Adipocyte (in vitro differentiated cells): ENCODE measurements at regions not wholly inside any gene's neighbourhood (a gene's known extent, or its start where the extent isn't known, plus 50 kb on each side); places are given as distances from the start of the nearest gene placed in this dataset.
A peak's percentile ranks its signal among the peaks of the same experiment; 100 is the strongest.
"Not testable (repeated sequence)": the region's sequence is repeated elsewhere in the genome, so short reads cannot be mapped to it uniquely, and the experiment has no call there.

Experiments used
- DNase-seq: peaks from one replicate; pipeline ENCODE4 v3.0.0-alpha.2; 2015; ENCODE audit warnings: low read depth
- H3K27me3 ChIP-seq: replicated peaks from 2 replicates; pipeline ENCODE4 v1.7.0; 2013; ENCODE audit warnings: mild to moderate bottlenecking, low read length, moderate library complexity; ENCODE audit not compliant: control insufficient read depth, insufficient read depth
- H3K36me3 ChIP-seq: 2 replicates; pipeline ENCODE4 v1.7.0; 2013; ENCODE audit warnings: low read length, mild to moderate bottlenecking, moderate library complexity; ENCODE audit not compliant: control insufficient read depth, insufficient read depth, severe bottlenecking
- H3K4me1 ChIP-seq: 2 replicates; pipeline ENCODE4 v1.7.0; 2013; ENCODE audit warnings: mild to moderate bottlenecking, low read length, moderate library complexity; ENCODE audit not compliant: control insufficient read depth, insufficient read depth
- H3K4me3 ChIP-seq: 2 replicates; pipeline ENCODE4 v1.7.0; 2013; ENCODE audit warnings: mild to moderate bottlenecking, low read length, moderate library complexity
- H3K9ac ChIP-seq: 2 replicates; pipeline ENCODE4 v1.7.0; 2013; ENCODE audit warnings: mild to moderate bottlenecking, low read length, moderate library complexity
- H3K9me3 ChIP-seq: 2 replicates; pipeline ENCODE4 v1.7.0; 2013; ENCODE audit warnings: mild to moderate bottlenecking, low read length, moderate library complexity; ENCODE audit not compliant: control insufficient read depth

DNA sequence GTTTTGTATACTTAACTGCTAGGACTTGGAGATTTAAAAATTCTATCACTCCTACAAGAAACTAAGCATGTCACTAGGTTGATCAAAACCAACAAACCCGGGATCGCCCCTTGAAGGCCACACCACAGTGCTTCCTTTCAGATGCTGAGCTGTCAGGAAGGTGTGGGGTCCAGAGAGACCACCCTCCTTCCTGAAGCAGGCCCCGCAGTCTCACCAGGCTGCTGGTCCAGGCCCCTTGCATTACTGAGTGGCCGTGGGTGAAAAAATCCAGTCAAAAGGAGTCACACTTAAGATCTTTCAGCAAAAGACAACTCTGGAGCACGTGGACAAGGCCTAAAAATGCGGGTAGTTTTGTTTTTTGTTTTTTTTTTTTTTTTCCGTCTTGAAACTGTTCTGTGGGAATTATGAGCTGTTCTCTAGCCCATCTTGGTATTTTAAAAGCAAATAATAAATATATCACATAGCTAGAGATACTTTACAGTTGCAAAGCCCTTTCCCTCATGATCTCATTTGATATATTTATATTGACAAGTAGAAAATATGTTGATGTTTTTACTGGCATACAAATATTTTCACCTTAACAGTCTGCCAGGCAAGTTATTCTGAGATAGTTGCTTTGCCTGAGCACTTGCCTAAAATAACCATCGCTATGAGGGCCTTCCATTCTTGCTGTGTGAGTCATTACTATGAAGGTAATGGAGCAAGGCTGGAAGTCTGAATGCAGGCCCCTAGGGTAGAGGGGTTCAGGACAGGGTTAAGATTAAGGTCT lies 73.1 kb upstream of the EDEM3 start:
- Histone ChIP-seq H3K4me3 (no peak overlapping the region), H3K27me3 (no peaks in the 10 kb centered on the region), H3K36me3 (peaks cover 10% of the 10 kb centered on the region), H3K9ac (no peak overlapping the region), H3K4me1 (peaks cover 24% of the 10 kb centered on the region), H3K9me3 (no peaks in the 10 kb centered on the region)
- peak; percentile 78 for DNase-seq

DNA sequence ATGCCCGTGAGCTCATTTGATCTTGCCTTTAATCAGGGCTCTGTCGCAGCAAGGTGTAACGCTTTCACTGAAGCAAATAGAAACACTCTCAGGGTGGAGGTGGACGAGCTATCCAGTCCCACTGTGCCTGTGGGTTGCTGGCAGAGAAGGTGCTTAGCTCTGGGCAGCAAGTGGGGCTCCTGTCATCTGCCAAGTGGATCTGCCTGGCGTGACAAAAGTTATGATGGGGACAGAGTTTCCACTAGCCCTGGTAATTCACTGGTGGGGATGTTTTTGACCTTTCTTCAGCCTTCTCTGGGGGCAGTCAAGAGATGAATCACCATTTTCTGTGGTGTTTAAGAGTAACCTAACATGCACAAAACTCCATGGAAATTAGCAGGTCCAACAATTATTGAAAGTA lies 71.3 kb upstream of the EDEM3 start:
- Histone ChIP-seq H3K9me3 (no peaks in the 10 kb centered on the region), H3K4me3 (no peak overlapping the region), H3K36me3 (peaks cover 19% of the 10 kb centered on the region), H3K27me3 (no peaks in the 10 kb centered on the region), H3K9ac (no peak overlapping the region), H3K4me1 (peaks cover 24% of the 10 kb centered on the region)
- DNase-seq: no peak

DNA sequence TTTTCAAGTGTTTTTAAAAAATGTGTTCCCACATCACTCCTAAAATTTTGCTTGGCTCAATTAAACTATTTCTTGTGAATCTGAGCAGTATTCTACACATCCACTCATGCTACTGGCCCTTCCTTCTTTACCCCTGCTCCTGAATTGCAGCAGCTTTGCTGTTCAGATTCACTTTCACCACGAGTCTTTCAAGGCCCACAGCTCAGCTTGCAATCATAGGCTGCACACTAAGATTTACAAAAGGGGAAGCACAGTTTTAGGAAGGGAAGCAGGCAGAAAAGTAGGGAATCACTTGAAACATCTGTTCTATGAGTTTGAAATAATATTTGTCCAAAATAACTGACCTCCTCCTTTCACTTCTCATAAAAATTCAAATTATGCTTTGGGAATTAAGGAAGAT lies 70.9 kb upstream of the EDEM3 start:
- H3K4me3 ChIP-seq: no peak overlapping the region
- H3K36me3 ChIP-seq: peaks cover 19% of the 10 kb centered on the region
- DNase-seq: no peak
- no peaks in the 10 kb centered on the region for H3K27me3 ChIP-seq
- H3K9ac ChIP-seq: no peak overlapping the region
- no peaks in the 10 kb centered on the region for H3K9me3 ChIP-seq
- peaks cover 24% of the 10 kb centered on the region for H3K4me1 ChIP-seq

DNA sequence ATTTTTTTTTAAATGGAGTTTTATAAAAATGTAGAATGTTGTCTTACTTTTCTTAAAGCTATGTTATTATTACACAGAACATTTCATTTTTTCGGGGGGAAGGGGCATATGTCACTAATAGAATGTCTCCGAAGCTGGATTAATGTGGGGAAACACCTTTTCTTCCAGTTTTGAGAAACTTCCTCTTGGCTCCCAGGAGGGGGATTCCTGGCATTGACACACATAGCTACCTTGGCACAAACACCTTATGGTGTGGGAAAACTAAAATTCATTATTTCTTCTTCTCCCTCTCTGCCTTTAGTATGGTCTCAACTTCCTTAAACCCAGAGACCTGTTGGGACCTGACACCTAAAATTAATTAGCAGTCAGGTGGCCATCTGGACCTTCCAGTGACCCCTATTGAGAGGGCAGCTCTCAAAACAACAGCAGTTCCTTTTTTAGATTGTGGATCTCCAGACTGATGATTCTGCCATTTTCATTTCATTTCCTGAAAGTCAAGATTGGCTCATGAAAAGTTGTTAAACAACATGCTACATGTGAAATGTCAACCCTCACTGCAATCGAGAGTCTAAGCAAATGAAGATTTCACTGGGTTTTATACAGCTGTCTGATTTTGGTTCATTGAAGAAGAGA lies 70.1 kb upstream of the EDEM3 start:
- Histone ChIP-seq H3K36me3 (peaks cover 24% of the 10 kb centered on the region), H3K4me3 (no peak overlapping the region), H3K9ac (no peak overlapping the region), H3K27me3 (no peaks in the 10 kb centered on the region), H3K4me1 (peaks cover 24% of the 10 kb centered on the region), H3K9me3 (no peaks in the 10 kb centered on the region)
- no peak for DNase-seq

DNA sequence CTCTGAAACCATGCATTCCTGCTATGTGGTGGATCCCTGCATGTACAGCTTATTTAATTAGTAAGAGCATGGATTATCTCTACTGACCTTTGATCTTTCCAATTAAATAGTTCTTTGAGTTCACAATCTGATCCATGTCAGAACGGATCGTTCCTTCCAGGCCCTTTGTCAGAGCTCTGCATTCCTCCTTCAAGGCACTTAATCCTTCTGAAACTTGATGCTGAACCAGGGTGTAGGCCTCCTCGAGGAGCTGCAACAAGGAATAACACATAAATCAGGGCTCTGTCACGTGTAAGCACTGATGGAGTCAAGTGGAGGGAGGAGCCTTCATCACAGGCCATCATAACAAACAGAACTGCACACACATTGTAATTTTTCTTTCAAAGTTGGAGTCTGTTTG lies 68.4 kb upstream of the EDEM3 start:
- DNase-seq: peak; percentile 50
- no peak overlapping the region for H3K9ac ChIP-seq
- peaks cover 24% of the 10 kb centered on the region for H3K4me1 ChIP-seq

DNA sequence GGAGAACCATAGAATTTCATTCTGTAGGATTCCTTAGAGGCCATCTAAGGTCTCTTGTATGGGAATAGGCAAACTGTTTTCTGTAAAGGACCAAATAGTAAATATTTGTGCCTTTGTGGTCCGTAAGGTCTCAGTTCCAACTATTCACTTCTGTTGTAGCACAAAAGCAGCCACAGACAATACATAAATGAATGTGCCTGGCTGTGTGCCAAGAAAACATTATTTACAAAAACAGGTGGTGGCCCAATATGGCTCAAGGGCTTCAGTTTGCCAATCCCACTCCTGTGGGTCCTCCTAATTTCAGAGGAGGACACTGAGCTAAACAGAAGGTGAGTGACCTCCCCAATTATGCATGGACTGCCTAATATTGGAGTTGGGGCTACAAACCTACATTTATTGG lies 67.6 kb upstream of the EDEM3 start:
- no peak for DNase-seq
- H3K27me3 ChIP-seq: no peaks in the 10 kb centered on the region

More for the DNA sequence above, 68.4 kb upstream of the EDEM3 start:
- Histone ChIP-seq H3K36me3 (peaks cover 29% of the 10 kb centered on the region), H3K27me3 (no peaks in the 10 kb centered on the region), H3K4me3 (no peak overlapping the region), H3K9me3 (no peaks in the 10 kb centered on the region)

DNA sequence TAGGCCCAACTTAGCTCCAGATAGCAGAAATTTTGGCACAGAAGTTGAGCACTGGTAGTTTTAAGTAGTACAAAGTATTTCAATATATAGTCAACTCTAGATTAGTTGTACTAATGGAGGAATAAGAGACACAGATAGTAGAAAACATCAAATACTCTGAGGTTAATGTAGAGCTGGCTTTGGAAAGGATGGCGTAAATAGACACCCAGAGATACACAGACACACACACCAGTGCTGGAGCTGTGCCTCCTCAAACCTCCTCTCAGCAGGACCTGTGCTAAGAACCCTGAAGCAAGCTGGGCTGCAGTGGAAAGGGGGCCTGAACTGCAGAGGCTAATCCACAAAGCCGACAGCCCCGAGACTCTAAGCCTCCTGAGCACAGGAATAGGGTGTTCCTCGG lies 67.0 kb upstream of the EDEM3 start:
- peaks cover 12% of the 10 kb centered on the region for H3K4me1 ChIP-seq
- H3K9me3 ChIP-seq: no peaks in the 10 kb centered on the region
- H3K36me3 ChIP-seq: peaks cover 29% of the 10 kb centered on the region
- no peak overlapping the region for H3K9ac ChIP-seq
- no peak overlapping the region for H3K4me3 ChIP-seq
- H3K27me3 ChIP-seq: no peaks in the 10 kb centered on the region
- DNase-seq: no peak

More for the DNA sequence above, 67.6 kb upstream of the EDEM3 start:
- no peak overlapping the region for H3K9ac ChIP-seq
- H3K4me1 ChIP-seq: peaks cover 16% of the 10 kb centered on the region
- H3K36me3 ChIP-seq: peaks cover 29% of the 10 kb centered on the region
- H3K9me3 ChIP-seq: no peaks in the 10 kb centered on the region
- no peak overlapping the region for H3K4me3 ChIP-seq

DNA sequence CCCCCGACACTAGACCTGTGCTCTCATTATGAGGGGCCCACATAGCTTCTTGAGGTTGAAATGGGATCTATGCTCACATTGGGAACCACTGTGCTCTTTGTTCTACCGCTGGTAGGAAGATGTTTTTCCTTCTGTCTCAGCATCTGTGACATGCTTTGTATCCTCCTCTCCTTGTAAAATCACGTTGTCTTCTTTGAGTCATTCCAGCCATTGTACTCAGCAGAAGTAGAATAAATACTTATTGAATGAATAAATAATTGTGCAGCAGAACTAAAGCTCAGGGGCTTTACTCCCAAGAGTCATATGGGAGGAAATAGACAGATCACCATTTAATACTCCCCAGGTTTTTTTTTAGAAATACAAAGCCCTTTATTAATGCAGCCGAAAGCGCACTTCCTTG lies 66.3 kb upstream of the EDEM3 start:
- H3K27me3 ChIP-seq: no peaks in the 10 kb centered on the region

DNA sequence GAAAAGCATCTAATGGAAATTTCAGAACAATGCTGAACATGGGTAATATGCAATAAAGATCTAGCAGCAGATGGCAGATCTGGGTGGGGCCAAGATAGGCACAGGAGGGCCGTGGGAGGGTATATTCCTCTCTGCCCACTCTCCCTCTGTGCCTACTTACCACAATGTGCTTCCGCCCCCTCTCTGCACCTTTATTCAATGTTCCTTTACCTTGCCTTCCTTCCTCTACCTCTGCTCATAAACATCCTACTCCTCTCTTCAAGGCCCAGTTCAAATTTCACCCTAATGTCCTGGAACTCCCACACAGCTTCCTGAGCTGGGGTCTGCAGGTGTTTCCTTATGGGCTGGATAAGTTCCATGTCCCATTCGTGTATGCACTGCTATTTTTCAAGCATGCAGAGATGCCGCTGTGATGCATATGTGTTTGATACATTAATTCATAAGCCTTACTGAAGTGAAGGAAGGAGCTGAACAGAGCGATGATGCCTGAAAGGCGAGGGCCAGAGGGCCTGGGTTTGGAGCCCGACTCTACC lies 65.6 kb upstream of the EDEM3 start:
- Histone ChIP-seq H3K27me3 (no peaks in the 10 kb centered on the region), H3K4me1 (no peaks in the 10 kb centered on the region), H3K4me3 (no peak overlapping the region), H3K9ac (no peak overlapping the region), H3K36me3 (peaks cover 29% of the 10 kb centered on the region), H3K9me3 (no peaks in the 10 kb centered on the region)
- DNase-seq: no peak

More for the DNA sequence above, 66.3 kb upstream of the EDEM3 start:
- Histone ChIP-seq H3K4me1 (peaks cover 5% of the 10 kb centered on the region), H3K4me3 (no peak overlapping the region), H3K9me3 (no peaks in the 10 kb centered on the region), H3K9ac (no peak overlapping the region), H3K36me3 (peaks cover 29% of the 10 kb centered on the region)
- no peak for DNase-seq

DNA sequence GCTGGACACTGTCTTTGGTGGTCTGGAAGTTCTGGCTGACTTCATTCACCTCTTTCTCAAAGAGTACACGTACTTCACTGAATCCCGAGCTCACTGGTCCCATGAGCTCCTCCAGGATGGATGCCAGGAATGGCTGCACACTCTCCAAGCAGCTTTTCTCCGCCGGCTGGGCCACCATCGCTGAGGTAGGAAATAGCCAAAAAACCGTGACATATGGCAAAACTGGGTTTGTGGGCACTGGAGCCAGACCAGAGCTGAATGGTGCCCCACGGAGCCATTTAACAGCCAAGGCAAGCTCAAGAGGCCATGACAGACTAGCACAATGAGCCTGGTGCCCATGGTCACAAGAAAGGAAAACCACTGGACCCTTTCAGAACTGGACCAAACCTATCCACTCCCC lies 64.0 kb upstream of the EDEM3 start:
- Histone ChIP-seq H3K9me3 (peaks cover 4% of the 10 kb centered on the region), H3K36me3 (peaks cover 29% of the 10 kb centered on the region), H3K4me1 (no peaks in the 10 kb centered on the region), H3K4me3 (no peak overlapping the region), H3K27me3 (no peaks in the 10 kb centered on the region), H3K9ac (no peak overlapping the region)
- DNase-seq: no peak

DNA sequence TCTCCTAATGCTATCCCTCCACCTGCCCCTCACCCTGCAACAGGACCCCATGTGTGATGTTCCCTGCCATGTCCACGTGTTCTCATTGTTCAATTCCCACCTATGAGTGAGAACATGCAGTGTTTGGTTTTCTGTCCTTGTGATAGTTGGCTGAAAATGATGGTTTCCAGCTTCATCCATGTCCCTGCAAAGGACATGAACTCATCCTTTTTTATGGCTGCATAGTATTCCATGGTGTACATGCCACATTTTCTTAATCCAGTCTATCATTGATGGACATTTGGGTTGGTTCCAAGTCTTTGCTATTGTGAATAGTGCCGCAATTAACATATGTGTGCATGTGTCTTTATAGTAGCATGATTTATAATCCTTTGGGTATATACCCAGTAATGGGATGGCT lies 62.3 kb upstream of the EDEM3 start:
- not testable (repeated sequence) for H3K9me3 ChIP-seq, H3K4me3 ChIP-seq, H3K9ac ChIP-seq, H3K27me3 ChIP-seq, DNase-seq, H3K4me1 ChIP-seq
- peaks cover 15% of the 10 kb centered on the region for H3K36me3 ChIP-seq
